ENCODE measurements at regions not wholly inside any gene's neighbourhood (a gene's known extent, or its start where the extent isn't known, plus 50 kb on each side); places are given as distances from the start of the nearest gene placed in this dataset.

GRCh38 chr15:25536801-25537611, 98.2 kb upstream of the UBE3A start:
- no peaks in the 10 kb centered on the region for H3K79me1 ChIP-seq (replicated peaks; ENCODE audit: low read length, poor library complexity, severe bottlenecking)
- WGBS = 93% methylated on average over 2 of the region's 7 CpGs

GRCh38 chr15:25535866-25536265, 97.0 kb upstream of the UBE3A start:
- no peak overlapping the region for H3K27ac ChIP-seq (ENCODE audit: low read length, poor library complexity, severe bottlenecking)
- no peak overlapping the region for H3K18ac ChIP-seq (ENCODE audit: low read depth in 1 of 2, low read length in 2 of 2)
- DNase-seq = no peak
- H3K23ac ChIP-seq (ENCODE audit: low read length in 2 of 2) = no peak overlapping the region
- no peaks in the 10 kb centered on the region for H3K36me3 ChIP-seq (ENCODE audit: control insufficient read depth in 1 of 2, insufficient read depth in 2 of 2, low read depth in 1 of 2, low read length in 2 of 2)
- no peaks in the 10 kb centered on the region for H3K9me3 ChIP-seq (ENCODE audit: control insufficient read depth, low read length)
- WGBS = 78% methylated on average over 2 of the region's 5 CpGs
- H2AK5ac ChIP-seq (ENCODE audit: low read length, severe bottlenecking) = no peak overlapping the region
- no peak overlapping the region for H3K4me2 ChIP-seq (ENCODE audit: low read length, poor library complexity, severe bottlenecking)
- H3K27me3 ChIP-seq (ENCODE audit: control insufficient read depth in 1 of 2, insufficient read depth in 1 of 2, low read length in 2 of 2) = no peaks in the 10 kb centered on the region
- H4K8ac ChIP-seq (ENCODE audit: low read length) = no peak overlapping the region
- no peak overlapping the region for H3K14ac ChIP-seq (ENCODE audit: low read length in 2 of 2)
- H2BK15ac ChIP-seq (ENCODE audit: low read depth, poor library complexity, severe bottlenecking) = no peak overlapping the region
- no peak overlapping the region for H3K9ac ChIP-seq (ENCODE audit: low read length)
- no peak overlapping the region for H2BK12ac ChIP-seq (ENCODE audit: low read length in 2 of 2)
- H2BK5ac ChIP-seq (ENCODE audit: low read depth, low read length, poor library complexity, severe bottlenecking) = no peak overlapping the region
- no peak overlapping the region for H3K4me3 ChIP-seq (ENCODE audit: insufficient read depth in 1 of 2, low read depth in 1 of 2, low read length in 2 of 2)
- H3K79me1 ChIP-seq (replicated peaks; ENCODE audit: low read length, poor library complexity, severe bottlenecking) = no peaks in the 10 kb centered on the region
- H2AFZ ChIP-seq (ENCODE audit: low read depth, low read length) = no peak overlapping the region
- H3K4ac ChIP-seq (ENCODE audit: low read depth in 1 of 2, low read length in 2 of 2) = no peak overlapping the region
- H4K91ac ChIP-seq (ENCODE audit: low read length) = no peak overlapping the region
- no peak overlapping the region for H2BK120ac ChIP-seq (ENCODE audit: low read depth, low read length)
- H3K4me1 ChIP-seq (ENCODE audit: control insufficient read depth, insufficient read depth, low read depth, low read length) = no peaks in the 10 kb centered on the region

More at GRCh38 chr15:25536801-25537611, 98.2 kb upstream of the UBE3A start:
- Histone ChIP-seq H3K4me1 (ENCODE audit: control insufficient read depth, insufficient read depth, low read depth, low read length) (no peaks in the 10 kb centered on the region), H3K4me2 (ENCODE audit: low read length, poor library complexity, severe bottlenecking) (no peak overlapping the region), H2AK5ac (ENCODE audit: low read length, severe bottlenecking) (no peak overlapping the region), H2BK15ac (ENCODE audit: low read depth, poor library complexity, severe bottlenecking) (no peak overlapping the region), H3K4ac (ENCODE audit: low read depth in 1 of 2, low read length in 2 of 2) (no peak overlapping the region), H3K23ac (ENCODE audit: low read length in 2 of 2) (no peak overlapping the region), H4K8ac (ENCODE audit: low read length) (no peak overlapping the region), H2AFZ (ENCODE audit: low read depth, low read length) (no peak overlapping the region), H2BK12ac (ENCODE audit: low read length in 2 of 2) (no peak overlapping the region), H3K14ac (ENCODE audit: low read length in 2 of 2) (no peak overlapping the region), H3K9ac (ENCODE audit: low read length) (no peak overlapping the region), H3K27ac (ENCODE audit: low read length, poor library complexity, severe bottlenecking) (no peak overlapping the region), H3K4me3 (ENCODE audit: insufficient read depth in 1 of 2, low read depth in 1 of 2, low read length in 2 of 2) (no peak overlapping the region), H3K36me3 (ENCODE audit: control insufficient read depth in 1 of 2, insufficient read depth in 2 of 2, low read depth in 1 of 2, low read length in 2 of 2) (no peaks in the 10 kb centered on the region), H3K18ac (ENCODE audit: low read depth in 1 of 2, low read length in 2 of 2) (no peak overlapping the region), H3K27me3 (ENCODE audit: control insufficient read depth in 1 of 2, insufficient read depth in 1 of 2, low read length in 2 of 2) (no peaks in the 10 kb centered on the region), H3K9me3 (ENCODE audit: control insufficient read depth, low read length) (no peaks in the 10 kb centered on the region), H2BK120ac (ENCODE audit: low read depth, low read length) (no peak overlapping the region), H2BK5ac (ENCODE audit: low read depth, low read length, poor library complexity, severe bottlenecking) (no peak overlapping the region), H4K91ac (ENCODE audit: low read length) (no peak overlapping the region)
- DNase-seq = no peak

- Histone ChIP-seq H3K4me1 (ENCODE audit: control insufficient read depth, insufficient read depth, low read depth, low read length) (no peaks in the 10 kb centered on the region), H3K36me3 (ENCODE audit: control insufficient read depth in 1 of 2, insufficient read depth in 2 of 2, low read depth in 1 of 2, low read length in 2 of 2) (no peaks in the 10 kb centered on the region), H3K9me3 (ENCODE audit: control insufficient read depth, low read length) (no peaks in the 10 kb centered on the region), H3K4me3 (ENCODE audit: insufficient read depth in 1 of 2, low read depth in 1 of 2, low read length in 2 of 2) (no peak overlapping the region), H3K79me1 (replicated peaks; ENCODE audit: low read length, poor library complexity, severe bottlenecking) (no peaks in the 10 kb centered on the region), H3K14ac (ENCODE audit: low read length in 2 of 2) (no peak overlapping the region), H3K27me3 (ENCODE audit: control insufficient read depth in 1 of 2, insufficient read depth in 1 of 2, low read length in 2 of 2) (no peaks in the 10 kb centered on the region), H3K4me2 (ENCODE audit: low read length, poor library complexity, severe bottlenecking) (no peak overlapping the region), H4K91ac (ENCODE audit: low read length) (no peak overlapping the region), H3K27ac (ENCODE audit: low read length, poor library complexity, severe bottlenecking) (no peak overlapping the region), H2AK5ac (ENCODE audit: low read length, severe bottlenecking) (no peak overlapping the region), H2AFZ (ENCODE audit: low read depth, low read length) (no peak overlapping the region), H2BK5ac (ENCODE audit: low read depth, low read length, poor library complexity, severe bottlenecking) (no peak overlapping the region), H2BK12ac (ENCODE audit: low read length in 2 of 2) (no peak overlapping the region), H3K18ac (ENCODE audit: low read depth in 1 of 2, low read length in 2 of 2) (no peak overlapping the region), H3K23ac (ENCODE audit: low read length in 2 of 2) (no peak overlapping the region), H3K9ac (ENCODE audit: low read length) (no peak overlapping the region), H2BK120ac (ENCODE audit: low read depth, low read length) (no peak overlapping the region), H2BK15ac (ENCODE audit: low read depth, poor library complexity, severe bottlenecking) (no peak overlapping the region), H3K4ac (ENCODE audit: low read depth in 1 of 2, low read length in 2 of 2) (no peak overlapping the region), H4K8ac (ENCODE audit: low read length) (no peak overlapping the region)
- WGBS = 79% methylated on average over 2 of the region's 6 CpGs
- no peak for DNase-seq
Observed at GRCh38 chr15:25534293-25534692, 95.5 kb upstream of the UBE3A start.

- H4K91ac ChIP-seq (ENCODE audit: low read length) = no peak overlapping the region
- H4K8ac ChIP-seq (ENCODE audit: low read length) = no peak overlapping the region
- H3K9ac ChIP-seq (ENCODE audit: low read length) = no peak overlapping the region
- H3K14ac ChIP-seq (ENCODE audit: low read length in 2 of 2) = no peak overlapping the region
- no peak overlapping the region for H2BK15ac ChIP-seq (ENCODE audit: low read depth, poor library complexity, severe bottlenecking)
- no peaks in the 10 kb centered on the region for H3K4me1 ChIP-seq (ENCODE audit: control insufficient read depth, insufficient read depth, low read depth, low read length)
- H2AK5ac ChIP-seq (ENCODE audit: low read length, severe bottlenecking) = no peak overlapping the region
- no peak overlapping the region for H2BK5ac ChIP-seq (ENCODE audit: low read depth, low read length, poor library complexity, severe bottlenecking)
- H3K79me1 ChIP-seq (replicated peaks; ENCODE audit: low read length, poor library complexity, severe bottlenecking) = no peaks in the 10 kb centered on the region
- H3K4me2 ChIP-seq (ENCODE audit: low read length, poor library complexity, severe bottlenecking) = no peak overlapping the region
- no peaks in the 10 kb centered on the region for H3K36me3 ChIP-seq (ENCODE audit: control insufficient read depth in 1 of 2, insufficient read depth in 2 of 2, low read depth in 1 of 2, low read length in 2 of 2)
- WGBS = 58% methylated on average over 2 of the region's 4 CpGs
- no peak overlapping the region for H2AFZ ChIP-seq (ENCODE audit: low read depth, low read length)
- no peak overlapping the region for H3K18ac ChIP-seq (ENCODE audit: low read depth in 1 of 2, low read length in 2 of 2)
- no peak overlapping the region for H3K27ac ChIP-seq (ENCODE audit: low read length, poor library complexity, severe bottlenecking)
- no peak overlapping the region for H2BK12ac ChIP-seq (ENCODE audit: low read length in 2 of 2)
- no peak overlapping the region for H3K4ac ChIP-seq (ENCODE audit: low read depth in 1 of 2, low read length in 2 of 2)
- H3K27me3 ChIP-seq (ENCODE audit: control insufficient read depth in 1 of 2, insufficient read depth in 1 of 2, low read length in 2 of 2) = no peaks in the 10 kb centered on the region
- no peak overlapping the region for H3K4me3 ChIP-seq (ENCODE audit: insufficient read depth in 1 of 2, low read depth in 1 of 2, low read length in 2 of 2)
- H3K9me3 ChIP-seq (ENCODE audit: control insufficient read depth, low read length) = no peaks in the 10 kb centered on the region
- no peak for DNase-seq
- H3K23ac ChIP-seq (ENCODE audit: low read length in 2 of 2) = no peak overlapping the region
- H2BK120ac ChIP-seq (ENCODE audit: low read depth, low read length) = no peak overlapping the region
Observed at GRCh38 chr15:25532269-25533140, 93.7 kb upstream of the UBE3A start.

All from mesenchymal stem cell (in vitro differentiated cells and primary cell).